B cell (primary cell): ENCODE measurements at regions not wholly inside any gene's neighbourhood (a gene's known extent, or its start where the extent isn't known, plus 50 kb on each side); places are given as distances from the start of the nearest gene placed in this dataset.

ENCODE experiments used
- ATAC-seq: fragments of 200-7000 bp; cut with Tn5 transposase; one replicate; pipeline ENCODE4 v1.10.0; 2021; ENCODE audit warnings: low read depth, mild to moderate bottlenecking, moderate number of reproducible peaks, moderate library complexity
- CTCF ChIA-PET: fragments of 350-600 bp; sonication (Branson Sonifier 250); formaldehyde crosslinking; loops from one replicate; lab custom pipeline; 2021; ENCODE audit warnings: antibody characterized with exemption, inconsistent platforms; lab: Charles Lee
- POLR2A ChIA-PET: fragments of 350-600 bp; sonication (Branson Sonifier 250); formaldehyde crosslinking; loops from one replicate; lab custom pipeline; 2021; ENCODE audit warnings: antibody characterized with exemption; lab: Charles Lee
- DNase-seq: peaks from one replicate; pipeline ENCODE4 v3.0.0; 2013
- H2AFZ ChIP-seq: 2 replicates; pipeline ENCODE4 v1.6.1; 2012; ENCODE audit warnings: mild to moderate bottlenecking, low read depth, low read length; ENCODE audit not compliant: insufficient read depth, poor library complexity, severe bottlenecking
- H3K27ac ChIP-seq, 2 donors: 1 replicate in 1 of 2; 2 replicates in 1 of 2; pipeline ENCODE4 v1.5.1; 2012 to 2013; ENCODE audit warnings: low read length in 2 of 2, mild to moderate bottlenecking in 2 of 2, moderate library complexity in 1 of 2
- H3K27me3 ChIP-seq, 4 experiments: fragments of 200-600 bp in 1 of 4; sonication (generic) in 1 of 4; replicated peaks in 1 of 4; 1 replicate in 2 of 4; 2 replicates in 2 of 4; pipeline versions ENCODE4 v1.6.1 to v1.7.0; 2013 to 2016; ENCODE audit warnings: low read length in 3 of 4, mild to moderate bottlenecking in 2 of 4, mixed read lengths in 1 of 4, moderate library complexity in 1 of 4; ENCODE audit not compliant: insufficient read depth in 4 of 4, control insufficient read depth in 3 of 4; ENCODE audit errors: control extremely low read depth in 1 of 4
- H3K36me3 ChIP-seq, 2 experiments: replicated peaks in 1 of 2; 1 replicate in 1 of 2; 2 replicates in 1 of 2; pipeline versions ENCODE4 v1.6.1 to v1.7.1; 2013; ENCODE audit warnings: low read length in 1 of 2; ENCODE audit not compliant: insufficient read depth in 2 of 2, control insufficient read depth in 1 of 2; ENCODE audit errors: control extremely low read depth in 1 of 2, extremely low read depth in 1 of 2
- H3K4me1 ChIP-seq, 2 donors: fragments of 200-600 bp in 1 of 2; sonication (generic) in 1 of 2; 1 replicate in 1 of 2; 2 replicates in 1 of 2; pipeline versions ENCODE4 v1.5.1 to v1.6.1; 2013 to 2017; ENCODE audit warnings: low read length in 2 of 2; ENCODE audit not compliant: control insufficient read depth in 2 of 2, insufficient read depth in 2 of 2
- H3K4me2 ChIP-seq: replicated peaks from 2 replicates; pipeline ENCODE3; 2012; ENCODE audit warnings: mild to moderate bottlenecking, low read depth, low read length; ENCODE audit not compliant: poor library complexity, severe bottlenecking
- H3K4me3 ChIP-seq, 5 experiments: fragments of 200-600 bp in 1 of 5; sonication (generic) in 1 of 5; 1 replicate in 3 of 5; 2 replicates in 2 of 5; pipeline versions ENCODE4 v1.5.1 to v1.7.0; 2011 to 2016; ENCODE audit warnings: low read length in 4 of 5, mild to moderate bottlenecking in 4 of 5, low read depth in 2 of 5, control low read depth in 1 of 5, moderate library complexity in 1 of 5; ENCODE audit not compliant: insufficient read depth in 1 of 5; ENCODE audit errors: control extremely low read depth in 1 of 5, extremely low read depth in 1 of 5
- H3K79me2 ChIP-seq: fragments of 200-600 bp; sonication (generic); one replicate; pipeline ENCODE4 v1.6.0; 2016; ENCODE audit warnings: low read length; ENCODE audit not compliant: control insufficient read depth, insufficient read depth
- H3K9ac ChIP-seq: fragments of 200-600 bp; sonication (generic); 2 replicates; pipeline ENCODE4 v1.6.1; 2017; ENCODE audit warnings: mild to moderate bottlenecking, low read length, moderate library complexity
- H3K9me3 ChIP-seq, 3 donors: one replicate each; pipeline versions ENCODE4 v1.6.1 to v1.7.1; 2013; ENCODE audit warnings: low read length in 2 of 3; ENCODE audit not compliant: control insufficient read depth in 2 of 3, insufficient read depth in 1 of 3; ENCODE audit errors: control extremely low read depth in 1 of 3
- H4K20me1 ChIP-seq: 2 replicates; pipeline ENCODE4 v1.6.0; 2012; ENCODE audit warnings: mild to moderate bottlenecking, low read length; ENCODE audit not compliant: insufficient read depth, control insufficient read depth, poor library complexity, severe bottlenecking
- H3K27ac Mint-ChIP-seq: one replicate; pipeline ENCODE4 v1.8.0; 2021; ENCODE audit warnings: mixed read lengths
- H3K27me3 Mint-ChIP-seq: one replicate; pipeline ENCODE4 v1.8.0; 2021; ENCODE audit warnings: mixed read lengths
- H3K4me1 Mint-ChIP-seq: one replicate; pipeline ENCODE4 v1.8.0; 2021; ENCODE audit warnings: mixed read lengths
- H3K4me3 Mint-ChIP-seq: one replicate; pipeline ENCODE4 v1.8.0; 2021; ENCODE audit warnings: mixed read lengths
- H3K9me3 Mint-ChIP-seq: one replicate; pipeline ENCODE4 v1.8.0; 2022; ENCODE audit warnings: mixed read lengths; ENCODE audit not compliant: insufficient read depth
- CTCF ChIP-seq: fragments of 200-600 bp; IDR thresholded peaks from one replicate; pipeline ENCODE4 v1.8.0; 2022; ENCODE audit warnings: antibody characterized with exemption, mild to moderate bottlenecking
- EZH2 ChIP-seq: IDR thresholded peaks from 2 replicates; pipeline ENCODE4 v1.6.1; 2012; ENCODE audit warnings: borderline replicate concordance, low read depth, mild to moderate bottlenecking, moderate library complexity, low read length; ENCODE audit not compliant: insufficient read depth, poor library complexity, severe bottlenecking
- WGBS: methylation state at CpG from one replicate; pipeline ENCODE4 v1.1.5; 2013; ENCODE audit warnings: missing lambda C conversion rate; ENCODE audit not compliant: insufficient coverage; 5-methylcytosine and 5-hydroxymethylcytosine counted together
- intact Hi-C: fragments of 100-400 bp; cut with micrococcal nuclease; formaldehyde crosslinking; loops from one replicate; pipeline ENCODE4 v1.10.0; 2022

DNA sequence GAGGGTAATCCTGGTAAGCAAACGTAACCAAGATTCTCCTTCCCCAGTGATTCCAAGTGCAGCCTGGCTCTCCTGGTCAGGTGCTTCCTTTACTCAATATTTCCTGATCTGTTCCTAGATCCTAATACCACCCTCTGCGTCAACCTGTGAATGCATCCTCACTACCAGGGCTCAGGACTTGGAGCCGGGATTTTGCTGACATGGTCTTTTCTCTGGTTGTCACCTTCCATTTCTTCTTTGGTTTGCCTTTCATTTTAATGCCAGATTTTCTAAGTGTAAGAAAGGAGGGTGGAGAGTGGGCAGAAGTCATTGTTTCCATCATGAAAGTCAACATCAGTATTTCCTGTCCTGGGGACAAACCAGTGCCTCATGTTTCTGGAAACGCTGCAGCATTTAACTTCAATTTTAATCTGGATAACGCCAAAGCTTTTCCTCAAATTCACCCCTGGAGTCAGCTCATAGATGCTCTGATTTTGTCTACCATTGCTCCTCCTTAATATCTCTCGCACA, 210.4 kb upstream of the ZNF32 start:
- H3K27me3 Mint-ChIP-seq: no peaks in the 10 kb centered on the region
- ChIA-PET CTCF (no interaction called here), POLR2A (no interaction called here)
- Histone ChIP-seq H2AFZ (no peak overlapping the region), H3K4me3 (no peak overlapping the region), H3K79me2 (no peaks in the 10 kb centered on the region), H3K27me3 (no peaks in the 10 kb centered on the region), H3K4me2 (no peak overlapping the region), H3K36me3 (no peaks in the 10 kb centered on the region), H3K9ac (no peak overlapping the region), H3K9me3 (peaks cover 0 to 10% (median 0%) of the 10 kb centered on the region in 3 donors), H3K4me1 (no peaks in the 10 kb centered on the region), H3K27ac (no peak overlapping the region), H4K20me1 (no peaks in the 10 kb centered on the region)
- no peak for ATAC-seq
- H3K4me1 Mint-ChIP-seq: no peaks in the 10 kb centered on the region
- no peak overlapping the region for H3K4me3 Mint-ChIP-seq
- intact Hi-C loops: no loop called here
- DNase-seq: no peak
- 92% methylated on average over 5 of the region's 6 CpGs for whole genome bisulfite sequencing
- TF ChIP-seq CTCF: no peak
- TF ChIP-seq EZH2: no peak
- no peak overlapping the region for H3K27ac Mint-ChIP-seq
- no peaks in the 10 kb centered on the region for H3K9me3 Mint-ChIP-seq

DNA sequence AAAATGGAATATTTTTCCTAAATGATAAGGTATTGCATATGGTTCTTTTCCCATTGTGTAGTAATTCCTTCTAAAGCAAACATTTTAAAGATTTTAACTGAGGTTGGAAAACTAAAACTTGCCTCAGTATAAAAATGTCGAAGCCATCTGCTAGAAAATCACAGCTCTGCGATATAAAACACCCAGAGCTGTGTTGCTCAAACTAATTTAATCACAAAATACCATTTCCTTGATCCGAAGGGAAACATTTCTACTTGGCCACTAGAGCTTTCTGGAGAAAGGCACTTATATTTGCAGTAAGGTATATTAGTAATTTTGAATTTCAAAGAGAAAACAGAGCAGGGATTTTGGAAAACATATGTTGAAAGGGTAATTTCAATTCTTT, 209.2 kb upstream of the ZNF32 start:
- POLR2A ChIA-PET: no interaction called here
- CTCF ChIA-PET: no interaction called here
- H3K27me3 ChIP-seq: no peaks in the 10 kb centered on the region
- no peak overlapping the region for H2AFZ ChIP-seq
- peaks cover 0 to 9% (median 0%) of the 10 kb centered on the region in 3 donors for H3K9me3 ChIP-seq
- H3K4me2 ChIP-seq: no peak overlapping the region
- no peak for TF ChIP-seq EZH2
- TF ChIP-seq CTCF: no peak
- intact Hi-C loops: no loop called here
- H4K20me1 ChIP-seq: no peaks in the 10 kb centered on the region
- no peak overlapping the region for H3K27ac Mint-ChIP-seq
- H3K27me3 Mint-ChIP-seq: no peaks in the 10 kb centered on the region
- H3K4me1 ChIP-seq: no peaks in the 10 kb centered on the region
- no peaks in the 10 kb centered on the region for H3K9me3 Mint-ChIP-seq
- no peak overlapping the region for H3K27ac ChIP-seq
- no peak for ATAC-seq
- H3K4me3 ChIP-seq: no peak overlapping the region
- H3K9ac ChIP-seq: no peak overlapping the region
- no peaks in the 10 kb centered on the region for H3K79me2 ChIP-seq
- WGBS: no CpG with 5 or more reads among the region's 3 CpGs
- no peak for DNase-seq
- no peaks in the 10 kb centered on the region for H3K36me3 ChIP-seq
- H3K4me1 Mint-ChIP-seq: no peaks in the 10 kb centered on the region
- H3K4me3 Mint-ChIP-seq: no peak overlapping the region
